CD4-positive, alpha-beta T cell (primary cell): ENCODE measurements at regions not wholly inside any gene's neighbourhood (a gene's known extent, or its start where the extent isn't known, plus 50 kb on each side); places are given as distances from the start of the nearest gene placed in this dataset.

Experiments used
- ATAC-seq: fragments of 200-7000 bp; cut with Tn5 transposase; one replicate; pipeline ENCODE4 v1.10.0; 2022; ENCODE audit warnings: mild to moderate bottlenecking; ENCODE audit not compliant: poor library complexity
- CTCF ChIA-PET: fragments of 350-600 bp; sonication (Branson Sonifier 250); formaldehyde crosslinking; loops from one replicate; lab custom pipeline; 2021; ENCODE audit warnings: antibody characterized with exemption, inconsistent platforms; lab: Charles Lee
- POLR2A ChIA-PET: fragments of 350-600 bp; sonication (Branson Sonifier 250); formaldehyde crosslinking; loops from one replicate; lab custom pipeline; 2021; ENCODE audit warnings: antibody characterized with exemption, inconsistent platforms; lab: Charles Lee
- DNase-seq, 14 experiments: peaks; one replicate each; pipeline ENCODE4 v3.0.0-alpha.2; 2013 to 2020; ENCODE audit warnings: mixed read lengths in 2 of 14
- H3K27ac ChIP-seq, 2 donors: one replicate each; pipeline versions ENCODE4 v1.5.1 to v1.7.0; 2013; ENCODE audit warnings: low read length in 2 of 2, low read depth in 1 of 2, mild to moderate bottlenecking in 1 of 2
- H3K27me3 ChIP-seq, 2 experiments: 1 replicate in 1 of 2; 2 replicates in 1 of 2; pipeline versions ENCODE4 v1.6.1 to v1.7.0; 2013; ENCODE audit warnings: low read length in 2 of 2, control low read depth in 1 of 2, mild to moderate bottlenecking in 1 of 2, moderate library complexity in 1 of 2; ENCODE audit not compliant: insufficient read depth in 2 of 2, control insufficient read depth in 1 of 2
- H3K36me3 ChIP-seq: one replicate; pipeline ENCODE4 v1.6.1; 2013; ENCODE audit warnings: low read length, control low read depth; ENCODE audit not compliant: insufficient read depth
- H3K4me1 ChIP-seq: one replicate; pipeline ENCODE4 v1.6.1; 2013; ENCODE audit warnings: low read length, control low read depth; ENCODE audit not compliant: insufficient read depth
- H3K4me3 ChIP-seq: one replicate; pipeline ENCODE4 v1.5.1; 2013; ENCODE audit warnings: mild to moderate bottlenecking, low read length, moderate library complexity
- H3K9me3 ChIP-seq, 2 experiments: 1 replicate in 1 of 2; 2 replicates in 1 of 2; pipeline versions ENCODE4 v1.6.1 to v1.7.0; 2013; ENCODE audit warnings: low read length in 2 of 2, mild to moderate bottlenecking in 2 of 2, control low read depth in 1 of 2, moderate library complexity in 1 of 2; ENCODE audit not compliant: control insufficient read depth in 1 of 2, insufficient read depth in 1 of 2
- H3K27ac Mint-ChIP-seq: one replicate; pipeline ENCODE4 v1.8.0; 2020; ENCODE audit warnings: mixed read lengths
- H3K27me3 Mint-ChIP-seq: one replicate; pipeline ENCODE4 v1.8.0; 2021; ENCODE audit warnings: mixed read lengths
- H3K36me3 Mint-ChIP-seq: one replicate; pipeline ENCODE4 v1.8.0; 2021; ENCODE audit warnings: low read depth, mixed read lengths
- H3K4me1 Mint-ChIP-seq: one replicate; pipeline ENCODE4 v1.8.0; 2021; ENCODE audit warnings: low read depth, mixed read lengths
- H3K4me3 Mint-ChIP-seq: one replicate; pipeline ENCODE4 v1.8.0; 2020; ENCODE audit warnings: mild to moderate bottlenecking, mixed read lengths
- H3K9me3 Mint-ChIP-seq: one replicate; pipeline ENCODE4 v1.8.0; 2020; ENCODE audit warnings: mixed read lengths
- CTCF ChIP-seq: fragments of 200-600 bp; IDR thresholded peaks from one replicate; pipeline ENCODE4 v1.8.0; 2022; ENCODE audit warnings: antibody characterized with exemption, mild to moderate bottlenecking
- intact Hi-C, 2 experiments: fragments of 100-400 bp; cut with DNase I in 1 of 2; cut with micrococcal nuclease in 1 of 2; formaldehyde crosslinking; loops; one replicate each; pipeline versions ENCODE4 v1.15.1 to v1.9.0; 2023 to 2025; cut with DNase I, micrococcal nuclease

- H3K9me3 ChIP-seq = no peaks in the 10 kb centered on the region
- H3K27me3 Mint-ChIP-seq = peaks cover 7% of the 10 kb centered on the region
- H3K27me3 ChIP-seq = no peaks in the 10 kb centered on the region
- POLR2A ChIA-PET = no interaction called here
- H3K4me3 ChIP-seq = no peak overlapping the region
- H3K4me1 Mint-ChIP-seq = no peaks in the 10 kb centered on the region
- no peak overlapping the region for H3K27ac ChIP-seq
- no peak overlapping the region for H3K4me3 Mint-ChIP-seq
- DNase-seq (no peak), ATAC-seq (no peak)
- no peaks in the 10 kb centered on the region for H3K9me3 Mint-ChIP-seq
- H3K27ac Mint-ChIP-seq = no peak overlapping the region
- no peaks in the 10 kb centered on the region for H3K36me3 ChIP-seq
- H3K4me1 ChIP-seq = no peaks in the 10 kb centered on the region
- intact Hi-C loops = no loop called here
- H3K36me3 Mint-ChIP-seq = no peaks in the 10 kb centered on the region
- CTCF ChIA-PET = no interaction called here
- no peak for TF ChIP-seq CTCF
Measured at GRCh38 chr7:23928418-23928775, 218.4 kb downstream of the STK31 start.

GRCh38 chr7:23930312-23930711 is 220.3 kb downstream of the STK31 start:
- H3K4me1 Mint-ChIP-seq = no peaks in the 10 kb centered on the region
- intact Hi-C loops = no loop called here

GRCh38 chr7:23931633-23932032 is 221.6 kb downstream of the STK31 start:
- no peaks in the 10 kb centered on the region for H3K27me3 ChIP-seq
- no peak for TF ChIP-seq CTCF
- POLR2A ChIA-PET = no interaction called here
- no peaks in the 10 kb centered on the region for H3K36me3 ChIP-seq
- DNase-seq = no peak
- Mint-ChIP-seq H3K4me1 (no peaks in the 10 kb centered on the region), H3K4me3 (no peak overlapping the region), H3K9me3 (no peaks in the 10 kb centered on the region), H3K36me3 (no peaks in the 10 kb centered on the region), H3K27me3 (peaks cover 7% of the 10 kb centered on the region), H3K27ac (no peak overlapping the region)
- H3K4me1 ChIP-seq = no peaks in the 10 kb centered on the region
- CTCF ChIA-PET = no interaction called here
- no peak overlapping the region for H3K4me3 ChIP-seq
- intact Hi-C loops = no loop called here
- ATAC-seq = no peak
- no peak overlapping the region for H3K27ac ChIP-seq
- H3K9me3 ChIP-seq = no peaks in the 10 kb centered on the region

More at GRCh38 chr7:23930312-23930711, 220.3 kb downstream of the STK31 start:
- Histone ChIP-seq H3K4me3 (no peak overlapping the region), H3K27ac (no peak overlapping the region), H3K36me3 (no peaks in the 10 kb centered on the region), H3K9me3 (no peaks in the 10 kb centered on the region), H3K4me1 (no peaks in the 10 kb centered on the region), H3K27me3 (no peaks in the 10 kb centered on the region)
- DNase-seq (no peak), ATAC-seq (no peak)
- ChIA-PET CTCF (no interaction called here), POLR2A (no interaction called here)
- Mint-ChIP-seq H3K27ac (no peak overlapping the region), H3K4me3 (no peak overlapping the region), H3K9me3 (no peaks in the 10 kb centered on the region), H3K27me3 (peaks cover 7% of the 10 kb centered on the region), H3K36me3 (no peaks in the 10 kb centered on the region)
- no peak for TF ChIP-seq CTCF
